CD8-positive, alpha-beta memory T cell (primary cell): ENCODE measurements at regions not wholly inside any gene's neighbourhood (a gene's known extent, or its start where the extent isn't known, plus 50 kb on each side); places are given as distances from the start of the nearest gene placed in this dataset.
"Not testable (repeated sequence)": the region's sequence is repeated elsewhere in the genome, so short reads cannot be mapped to it uniquely, and the experiment has no call there.

Experiments
- CTCF ChIA-PET: fragments of 350-600 bp; sonication (Branson Sonifier 250); formaldehyde crosslinking; loops from one replicate; lab custom pipeline; 2021; ENCODE audit warnings: antibody characterized with exemption; lab: Charles Lee
- POLR2A ChIA-PET: fragments of 350-600 bp; sonication (Branson Sonifier 250); formaldehyde crosslinking; loops from one replicate; lab custom pipeline; 2021; ENCODE audit warnings: antibody characterized with exemption; lab: Charles Lee
- DNase-seq, 5 donors: peaks; one replicate each; pipeline versions ENCODE4 v3.0.0 to v3.0.0-alpha.2; 2020 to 2022; ENCODE audit warnings: mixed read lengths in 1 of 5
- H3K27ac ChIP-seq: one replicate; pipeline ENCODE4 v1.7.0; 2013; ENCODE audit warnings: low read depth, mild to moderate bottlenecking, low read length, moderate library complexity
- H3K27me3 ChIP-seq: 2 replicates; pipeline ENCODE4 v1.7.0; 2013; ENCODE audit warnings: low read length, mild to moderate bottlenecking; ENCODE audit not compliant: insufficient read depth, poor library complexity, severe bottlenecking
- H3K36me3 ChIP-seq: 2 replicates; pipeline ENCODE4 v1.7.0; 2013; ENCODE audit warnings: mild to moderate bottlenecking, low read length, moderate library complexity; ENCODE audit not compliant: insufficient read depth
- H3K4me1 ChIP-seq: 2 replicates; pipeline ENCODE4 v1.7.0; 2013; ENCODE audit warnings: mild to moderate bottlenecking, low read length, moderate library complexity; ENCODE audit not compliant: insufficient read depth
- H3K4me3 ChIP-seq: 2 replicates; pipeline ENCODE4 v1.7.0; 2013; ENCODE audit warnings: mild to moderate bottlenecking, low read length
- H3K9me3 ChIP-seq: 2 replicates; pipeline ENCODE4 v1.7.0; 2013; ENCODE audit warnings: mild to moderate bottlenecking, low read length
- H3K27ac Mint-ChIP-seq, 8 donors: one replicate each; pipeline ENCODE4 v1.8.0; 2020 to 2021; ENCODE audit warnings: mixed read lengths in 8 of 8, mild to moderate bottlenecking in 6 of 8, inconsistent platforms in 3 of 8, moderate library complexity in 3 of 8
- H3K27me3 Mint-ChIP-seq, 2 donors: one replicate each; pipeline ENCODE4 v1.8.0; 2020 to 2021; ENCODE audit warnings: mixed read lengths in 2 of 2, mild to moderate bottlenecking in 1 of 2, moderate library complexity in 1 of 2
- H3K36me3 Mint-ChIP-seq, 3 donors: one replicate each; pipeline ENCODE4 v1.8.0; 2020 to 2021; ENCODE audit warnings: mixed read lengths in 3 of 3, inconsistent platforms in 1 of 3, mild to moderate bottlenecking in 1 of 3
- H3K4me1 Mint-ChIP-seq, 3 donors: one replicate each; pipeline ENCODE4 v1.8.0; 2020 to 2021; ENCODE audit warnings: mixed read lengths in 3 of 3, inconsistent platforms in 1 of 3, mild to moderate bottlenecking in 1 of 3
- H3K4me3 Mint-ChIP-seq, 7 donors: one replicate each; pipeline ENCODE4 v1.8.0; 2020 to 2021; ENCODE audit warnings: mixed read lengths in 7 of 7, mild to moderate bottlenecking in 6 of 7, moderate library complexity in 4 of 7, inconsistent platforms in 2 of 7
- H3K9me3 Mint-ChIP-seq, 5 donors: one replicate each; pipeline ENCODE4 v1.8.0; 2020 to 2022; ENCODE audit warnings: mixed read lengths in 5 of 5, mild to moderate bottlenecking in 3 of 5, moderate library complexity in 2 of 5, inconsistent platforms in 1 of 5

- H3K27ac Mint-ChIP-seq = no peak overlapping the region
- Histone ChIP-seq H3K27me3 (no peaks in the 10 kb centered on the region), H3K27ac (no peak overlapping the region), H3K9me3 (no peaks in the 10 kb centered on the region), H3K36me3 (no peaks in the 10 kb centered on the region), H3K4me1 (no peaks in the 10 kb centered on the region), H3K4me3 (no peak overlapping the region)
- POLR2A ChIA-PET = no interaction called here
- no peaks in the 10 kb centered on the region for H3K36me3 Mint-ChIP-seq
- no peak overlapping the region for H3K4me3 Mint-ChIP-seq
- CTCF ChIA-PET = interaction anchor here (1.3 kb wide), 1 partner anchor 11 kb away, joined by 3 read pairs; no protein-coding TSS in a partner anchor
- H3K9me3 Mint-ChIP-seq = no peaks in the 10 kb centered on the region
- H3K27me3 Mint-ChIP-seq = peaks cover 10 to 38% of the 10 kb centered on the region in 2 donors
- no peaks in the 10 kb centered on the region for H3K4me1 Mint-ChIP-seq
- no peak for DNase-seq
Observed at GRCh38 chr3:150275941-150276340, 132.2 kb upstream of the TSC22D2 start.

- ChIA-PET CTCF (no interaction called here), POLR2A (no interaction called here)
- Mint-ChIP-seq H3K4me1 (no peaks in the 10 kb centered on the region), H3K27me3 (peaks cover 4 to 24% of the 10 kb centered on the region in 2 donors), H3K36me3 (no peaks in the 10 kb centered on the region), H3K9me3 (no peaks in the 10 kb centered on the region), H3K27ac (no peak overlapping the region), H3K4me3 (no peak overlapping the region)
- no peaks in the 10 kb centered on the region for H3K27me3 ChIP-seq
- no peak overlapping the region for H3K4me3 ChIP-seq
- no peaks in the 10 kb centered on the region for H3K9me3 ChIP-seq
- H3K36me3 ChIP-seq = no peaks in the 10 kb centered on the region
- no peak overlapping the region for H3K27ac ChIP-seq
- no peak for DNase-seq
- H3K4me1 ChIP-seq = no peaks in the 10 kb centered on the region
Observed at GRCh38 chr3:150274372-150274771, 133.7 kb upstream of the TSC22D2 start.

GRCh38 chr3:150273396-150273795 lies 134.7 kb upstream of the TSC22D2 start:
- H3K27me3 ChIP-seq = no peaks in the 10 kb centered on the region
- ChIA-PET POLR2A (no interaction called here), CTCF (no interaction called here)
- no peaks in the 10 kb centered on the region for H3K4me1 ChIP-seq
- no peak overlapping the region for H3K4me3 Mint-ChIP-seq
- no peaks in the 10 kb centered on the region for H3K9me3 ChIP-seq
- no peak overlapping the region for H3K4me3 ChIP-seq
- no peaks in the 10 kb centered on the region for H3K9me3 Mint-ChIP-seq
- no peak overlapping the region for H3K27ac ChIP-seq
- no peaks in the 10 kb centered on the region for H3K36me3 ChIP-seq
- no peak overlapping the region for H3K27ac Mint-ChIP-seq
- no peaks in the 10 kb centered on the region for H3K4me1 Mint-ChIP-seq
- no peaks in the 10 kb centered on the region for H3K36me3 Mint-ChIP-seq
- H3K27me3 Mint-ChIP-seq = peaks cover 4 to 20% of the 10 kb centered on the region in 2 donors
- DNase-seq = no peak

GRCh38 chr3:150271591-150271960 lies 136.5 kb upstream of the TSC22D2 start:
- H3K9me3 Mint-ChIP-seq = no peaks in the 10 kb centered on the region
- H3K4me3 Mint-ChIP-seq = no peak overlapping the region
- Histone ChIP-seq H3K27me3 (no peaks in the 10 kb centered on the region), H3K27ac (no peak overlapping the region), H3K4me3 (no peak overlapping the region), H3K9me3 (no peaks in the 10 kb centered on the region), H3K36me3 (no peaks in the 10 kb centered on the region), H3K4me1 (no peaks in the 10 kb centered on the region)
- H3K27ac Mint-ChIP-seq = no peak overlapping the region
- no peaks in the 10 kb centered on the region for H3K4me1 Mint-ChIP-seq
- no peaks in the 10 kb centered on the region for H3K36me3 Mint-ChIP-seq
- CTCF ChIA-PET = no interaction called here
- H3K27me3 Mint-ChIP-seq = peaks cover 8 to 11% of the 10 kb centered on the region in 2 donors
- POLR2A ChIA-PET = no interaction called here
- no peak for DNase-seq

- ChIA-PET POLR2A (no interaction called here), CTCF (no interaction called here)
- Mint-ChIP-seq H3K27me3 (peaks cover 8 to 14% of the 10 kb centered on the region in 2 donors), H3K4me3 (no peak overlapping the region), H3K4me1 (no peaks in the 10 kb centered on the region), H3K36me3 (no peaks in the 10 kb centered on the region), H3K9me3 (no peaks in the 10 kb centered on the region), H3K27ac (no peak overlapping the region)
- no peak overlapping the region for H3K4me3 ChIP-seq
- H3K27me3 ChIP-seq = no peaks in the 10 kb centered on the region
- H3K9me3 ChIP-seq = no peaks in the 10 kb centered on the region
- no peak overlapping the region for H3K27ac ChIP-seq
- DNase-seq = no peak
- H3K4me1 ChIP-seq = no peaks in the 10 kb centered on the region
- H3K36me3 ChIP-seq = no peaks in the 10 kb centered on the region
Observed at GRCh38 chr3:150270883-150271590, 137.1 kb upstream of the TSC22D2 start.

GRCh38 chr3:150270444-150270843 lies 137.7 kb upstream of the TSC22D2 start:
- H3K27me3 ChIP-seq, DNase-seq, H3K4me3 ChIP-seq, H3K4me1 ChIP-seq, H3K27ac Mint-ChIP-seq, POLR2A ChIA-PET, H3K36me3 ChIP-seq, H3K9me3 ChIP-seq, H3K9me3 Mint-ChIP-seq, H3K4me3 Mint-ChIP-seq, H3K36me3 Mint-ChIP-seq, CTCF ChIA-PET, H3K4me1 Mint-ChIP-seq, H3K27ac ChIP-seq: not testable (repeated sequence)
- H3K27me3 Mint-ChIP-seq = peaks cover 7 to 15% of the 10 kb centered on the region in 2 donors

- no peak for DNase-seq
- Histone ChIP-seq H3K9me3 (no peaks in the 10 kb centered on the region), H3K4me3 (no peak overlapping the region), H3K27me3 (no peaks in the 10 kb centered on the region), H3K4me1 (no peaks in the 10 kb centered on the region), H3K27ac (no peak overlapping the region), H3K36me3 (no peaks in the 10 kb centered on the region)
- Mint-ChIP-seq H3K36me3 (no peaks in the 10 kb centered on the region), H3K4me1 (no peaks in the 10 kb centered on the region), H3K9me3 (no peaks in the 10 kb centered on the region), H3K27ac (no peak overlapping the region), H3K4me3 (no peak overlapping the region), H3K27me3 (peaks cover 7 to 21% of the 10 kb centered on the region in 2 donors)
- POLR2A ChIA-PET = no interaction called here
- CTCF ChIA-PET = no interaction called here
Observed at GRCh38 chr3:150269526-150269925, 138.6 kb upstream of the TSC22D2 start.

GRCh38 chr3:150268426-150269391 lies 139.4 kb upstream of the TSC22D2 start:
- Histone ChIP-seq H3K9me3 (no peaks in the 10 kb centered on the region), H3K4me1 (no peaks in the 10 kb centered on the region), H3K36me3 (no peaks in the 10 kb centered on the region), H3K4me3 (no peak overlapping the region), H3K27ac (no peak overlapping the region), H3K27me3 (no peaks in the 10 kb centered on the region)
- peaks cover 11 to 27% of the 10 kb centered on the region in 2 donors for H3K27me3 Mint-ChIP-seq
- CTCF ChIA-PET = no interaction called here
- H3K36me3 Mint-ChIP-seq = no peaks in the 10 kb centered on the region
- H3K4me3 Mint-ChIP-seq = no peak overlapping the region
- H3K4me1 Mint-ChIP-seq = no peaks in the 10 kb centered on the region
- H3K9me3 Mint-ChIP-seq = no peaks in the 10 kb centered on the region
- POLR2A ChIA-PET = no interaction called here
- no peak overlapping the region for H3K27ac Mint-ChIP-seq
- DNase-seq = no peak
